Omental fat pad (tissue), 3 donors: ENCODE measurements at regions not wholly inside any gene's neighbourhood (a gene's known extent, or its start where the extent isn't known, plus 50 kb on each side); places are given as distances from the start of the nearest gene placed in this dataset.

Source experiments
- ATAC-seq: fragments of 150-250 bp; one replicate; pipeline ENCODE4 v1.9.1; 2016; ENCODE audit warnings: mild to moderate bottlenecking, moderate library complexity; ENCODE audit not compliant: low FRiP score
- DNase-seq: peaks from one replicate; pipeline ENCODE4 v3.0.0-alpha.2; 2019; ENCODE audit warnings: low spot score
- TF ChIP-seq, protein P1 (sequence below), 3 donors: fragments of 450-650 bp; IDR thresholded peaks; one replicate each; pipeline ENCODE4 v1.5.1; 2016 to 2017; ENCODE audit warnings: antibody characterized with exemption in 3 of 3, mild to moderate bottlenecking in 3 of 3, moderate library complexity in 2 of 3

DNA sequence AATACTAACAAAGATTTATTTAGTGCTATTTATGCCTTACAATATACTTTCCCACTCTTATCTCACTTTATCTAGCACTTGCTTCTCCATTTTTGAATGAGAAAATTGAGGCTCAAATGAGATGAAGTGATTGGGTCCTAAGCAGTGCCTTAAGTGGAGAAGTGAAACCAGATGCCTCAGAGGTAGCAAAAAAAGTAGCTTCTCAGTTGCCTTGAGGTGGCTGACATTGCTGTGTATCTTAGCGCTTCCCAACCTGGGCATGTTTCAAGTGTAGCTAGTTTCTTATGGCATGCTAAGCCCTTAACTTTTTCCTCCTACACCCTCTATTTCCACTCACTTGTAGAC is 390.4 kb downstream of the OMA1 start:
- ATAC-seq (no peak), DNase-seq (no peak)

DNA sequence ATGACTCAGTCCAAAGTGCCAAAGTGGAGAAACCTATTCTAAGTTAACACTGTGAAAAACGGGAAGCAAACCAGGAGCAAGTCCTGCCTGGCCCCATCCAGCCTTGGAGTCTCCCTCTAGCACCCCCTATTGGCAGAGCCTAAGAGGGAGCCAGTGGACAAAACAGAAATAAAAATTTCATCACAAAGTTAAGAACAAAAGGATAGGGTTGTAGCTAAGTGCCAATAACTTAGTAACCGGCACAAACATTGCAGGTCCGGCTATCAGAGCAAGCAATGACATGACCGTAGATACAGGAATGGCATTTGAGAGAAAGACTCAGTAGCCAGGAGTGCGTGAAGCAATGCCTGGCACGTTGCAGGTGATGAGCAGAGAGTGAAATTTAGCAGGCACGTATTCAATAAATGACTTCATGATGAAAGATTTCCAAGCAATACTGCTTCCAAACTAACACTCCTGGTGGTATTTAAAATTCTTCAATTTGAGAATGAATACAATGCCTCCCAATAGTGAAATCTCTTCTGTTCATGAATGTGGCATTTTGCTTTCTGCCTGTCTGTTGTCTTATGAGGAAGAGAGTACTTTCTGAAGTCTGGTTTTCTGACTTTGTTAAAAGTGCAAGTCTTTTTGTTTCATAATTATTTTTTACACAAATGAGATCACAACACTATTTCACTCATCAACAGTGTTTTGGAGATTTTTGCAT is 391.0 kb downstream of the OMA1 start:
- DNase-seq (no peak), ATAC-seq (no peak)
- TF ChIP-seq, protein P1, sequence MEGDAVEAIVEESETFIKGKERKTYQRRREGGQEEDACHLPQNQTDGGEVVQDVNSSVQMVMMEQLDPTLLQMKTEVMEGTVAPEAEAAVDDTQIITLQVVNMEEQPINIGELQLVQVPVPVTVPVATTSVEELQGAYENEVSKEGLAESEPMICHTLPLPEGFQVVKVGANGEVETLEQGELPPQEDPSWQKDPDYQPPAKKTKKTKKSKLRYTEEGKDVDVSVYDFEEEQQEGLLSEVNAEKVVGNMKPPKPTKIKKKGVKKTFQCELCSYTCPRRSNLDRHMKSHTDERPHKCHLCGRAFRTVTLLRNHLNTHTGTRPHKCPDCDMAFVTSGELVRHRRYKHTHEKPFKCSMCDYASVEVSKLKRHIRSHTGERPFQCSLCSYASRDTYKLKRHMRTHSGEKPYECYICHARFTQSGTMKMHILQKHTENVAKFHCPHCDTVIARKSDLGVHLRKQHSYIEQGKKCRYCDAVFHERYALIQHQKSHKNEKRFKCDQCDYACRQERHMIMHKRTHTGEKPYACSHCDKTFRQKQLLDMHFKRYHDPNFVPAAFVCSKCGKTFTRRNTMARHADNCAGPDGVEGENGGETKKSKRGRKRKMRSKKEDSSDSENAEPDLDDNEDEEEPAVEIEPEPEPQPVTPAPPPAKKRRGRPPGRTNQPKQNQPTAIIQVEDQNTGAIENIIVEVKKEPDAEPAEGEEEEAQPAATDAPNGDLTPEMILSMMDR (IDR thresholded peaks at IDR 0.05), result no peak

More for the DNA sequence above, 390.4 kb downstream of the OMA1 start:
- TF ChIP-seq, protein P1 (IDR thresholded peaks at IDR 0.05), result no peak

DNA sequence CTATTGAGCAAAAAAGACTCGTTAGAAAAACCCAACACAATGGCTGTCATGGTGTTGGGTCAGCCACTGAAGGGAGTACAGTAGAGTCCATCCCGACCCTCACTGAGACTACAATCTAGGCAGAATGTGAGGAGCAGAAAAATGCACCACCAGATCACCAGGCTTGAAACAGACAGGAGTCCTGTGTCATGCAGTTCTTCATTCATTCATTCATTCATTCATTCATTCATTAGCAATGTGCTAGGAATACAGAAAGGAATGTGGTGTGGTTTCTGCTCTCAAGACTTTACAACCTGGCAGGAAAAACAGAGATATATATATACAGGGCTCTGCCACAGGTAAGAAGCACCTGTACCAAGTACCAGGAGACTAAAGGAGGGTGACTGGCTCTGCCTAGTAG is 392.3 kb downstream of the OMA1 start:
- ATAC-seq, result no peak
- TF ChIP-seq, protein P1 (IDR thresholded peaks at IDR 0.05), result no peak
- no peak for DNase-seq

DNA sequence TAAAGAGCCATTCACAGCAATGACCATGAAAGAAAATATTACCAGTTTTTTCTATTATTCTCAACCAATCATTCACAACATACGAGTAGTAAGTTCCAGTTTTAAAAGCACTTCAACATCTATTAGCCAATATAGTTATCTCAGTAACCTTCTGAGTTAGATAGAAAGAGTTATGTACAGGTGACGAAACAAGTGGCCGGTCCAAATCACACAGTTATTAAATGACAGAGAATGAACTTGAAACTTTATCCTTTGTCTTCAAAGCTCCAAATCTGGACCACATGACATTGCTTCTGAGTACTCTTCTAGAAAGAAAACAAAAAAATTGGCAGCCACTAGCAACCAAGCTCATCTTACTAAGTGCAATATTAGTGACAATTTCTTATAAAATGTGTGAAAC is 393.8 kb downstream of the OMA1 start:
- no peak for DNase-seq
- TF ChIP-seq, protein P1 (IDR thresholded peaks at IDR 0.05), result no peak
- ATAC-seq, result no peak

DNA sequence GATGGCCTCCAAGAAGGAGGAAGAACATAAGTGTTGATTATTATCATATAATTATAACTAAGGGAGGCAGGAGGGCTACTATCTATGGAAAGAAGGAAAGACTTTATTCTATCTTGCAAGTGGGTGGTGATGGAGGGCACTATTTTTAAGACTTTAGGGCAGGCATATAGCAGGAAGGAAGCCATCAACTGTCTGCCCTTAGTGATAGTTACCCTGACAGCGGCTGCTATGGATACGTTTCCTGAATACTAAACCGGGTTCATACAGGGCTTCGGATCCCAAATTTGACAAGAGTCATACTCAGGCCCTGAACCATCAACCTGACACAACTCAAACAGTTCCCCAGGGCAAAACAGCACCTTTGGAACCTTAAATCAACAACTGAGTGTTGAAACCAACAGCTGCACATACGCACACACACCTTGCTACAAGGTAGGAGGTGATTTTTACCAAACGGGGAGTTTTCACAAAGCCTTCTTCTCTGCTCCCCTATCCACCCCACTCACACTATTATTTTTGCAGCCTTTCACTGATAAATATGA is 397.2 kb downstream of the OMA1 start:
- DNase-seq (no peak), ATAC-seq (no peak)
- TF ChIP-seq, protein P1 (IDR thresholded peaks at IDR 0.05), result no peak

DNA sequence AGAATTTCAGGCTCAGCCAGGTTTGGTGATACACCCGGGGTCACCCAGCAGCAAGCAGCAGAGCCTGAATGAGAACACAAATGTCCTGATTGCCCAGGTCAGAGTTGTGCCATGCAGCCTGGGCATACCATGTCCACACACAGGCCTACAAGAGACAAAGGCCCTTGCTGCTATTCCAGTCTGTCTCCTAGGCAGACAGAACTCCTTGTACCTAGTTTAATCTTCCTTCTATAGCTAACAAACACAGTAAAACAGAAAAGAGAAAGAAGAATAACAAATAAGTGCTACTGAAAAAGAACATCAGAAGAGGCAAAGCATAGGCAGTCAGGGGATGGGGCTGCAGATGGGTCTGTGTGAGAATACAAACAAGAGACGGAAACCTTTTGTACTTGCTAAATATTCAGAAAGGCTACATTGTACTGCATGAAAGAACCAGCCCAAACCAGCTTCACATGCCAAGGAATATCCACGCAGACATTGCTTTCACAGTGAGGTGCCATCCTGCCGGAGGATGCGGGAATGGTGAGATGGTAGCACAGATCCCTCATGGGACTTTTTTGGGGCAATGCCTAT is 401.7 kb downstream of the OMA1 start:
- ATAC-seq (no peak), DNase-seq (no peak)
- TF ChIP-seq, protein P1 (IDR thresholded peaks at IDR 0.05), result no peak
